Hypothalamus (tissue), 51 donors: ENCODE measurements at regions not wholly inside any gene's neighbourhood (a gene's known extent, or its start where the extent isn't known, plus 50 kb on each side); places are given as distances from the start of the nearest gene placed in this dataset.
A peak's percentile ranks its signal among the peaks of the same experiment; 100 is the strongest.

Experiments
- DNase-seq, 51 donors: peaks; one replicate each; lab custom pipeline; 2025; lab: John Stamatoyannopoulos, UW

- no peak for DNase-seq
Measured at GRCh38 chr6:113421997-113422396, 435.1 kb upstream of the MARCKS start.

GRCh38 chr6:113423956-113424355, 433.2 kb upstream of the MARCKS start:
- DNase-seq: no peak

GRCh38 chr6:113425977-113426660, 431.0 kb upstream of the MARCKS start:
- DNase-seq: no peak

- no peak for DNase-seq
Measured at GRCh38 chr6:113427617-113428016, 429.5 kb upstream of the MARCKS start.

GRCh38 chr6:113428702-113429101, 428.4 kb upstream of the MARCKS start:
- no peak for DNase-seq

GRCh38 chr6:113432521-113433334, 424.4 kb upstream of the MARCKS start:
- no peak for DNase-seq

GRCh38 chr6:113433335-113433991, 423.7 kb upstream of the MARCKS start:
- DNase-seq: peak in 6 of 51 donors; percentile 0 to 6 (median 2)

GRCh38 chr6:113434641-113435040, 422.5 kb upstream of the MARCKS start:
- no peak for DNase-seq

- no peak for DNase-seq
Measured at GRCh38 chr6:113437566-113437965, 419.6 kb upstream of the MARCKS start.

- DNase-seq: no peak
Measured at GRCh38 chr6:113439866-113440265, 417.3 kb upstream of the MARCKS start.

GRCh38 chr6:113442040-113442439, 415.1 kb upstream of the MARCKS start:
- no peak for DNase-seq

- no peak for DNase-seq
Measured at GRCh38 chr6:113445201-113445600, 411.9 kb upstream of the MARCKS start.

- DNase-seq: no peak
Measured at GRCh38 chr6:113447088-113447831, 409.9 kb upstream of the MARCKS start.

- DNase-seq: no peak
Measured at GRCh38 chr6:113449051-113449450, 408.1 kb upstream of the MARCKS start.

GRCh38 chr6:113450061-113450465, 407.1 kb upstream of the MARCKS start:
- no peak for DNase-seq

- no peak for DNase-seq
Measured at GRCh38 chr6:113451049-113451448, 406.1 kb upstream of the MARCKS start.

- no peak for DNase-seq
Measured at GRCh38 chr6:113457198-113457597, 399.9 kb upstream of the MARCKS start.

- DNase-seq: no peak
Measured at GRCh38 chr6:113457751-113458150, 399.4 kb upstream of the MARCKS start.

- DNase-seq: no peak
Measured at GRCh38 chr6:113458368-113459010, 398.7 kb upstream of the MARCKS start.

- no peak for DNase-seq
Measured at GRCh38 chr6:113461153-113461932, 395.8 kb upstream of the MARCKS start.
